ENCODE measurements at regions not wholly inside any gene's neighbourhood (a gene's known extent, or its start where the extent isn't known, plus 50 kb on each side); places are given as distances from the start of the nearest gene placed in this dataset.

GRCh38 chr18:39675906-39676305 is 2110.3 kb upstream of the CELF4 start:
- no peak for TF ChIP-seq CTCF (IDR thresholded peaks at IDR 0.05; ENCODE audit: extremely low read depth, insufficient read depth, missing control alignments)
- DNase-seq (ENCODE audit: low spot score): no peak
- in situ Hi-C loops (cut with MboI; ENCODE audit: low pct_unique_long_range_greater_than_20kb, low sequenced_read_pairs, unreplicated experiment): no loop called here

GRCh38 chr18:39675368-39675767 is 2109.8 kb upstream of the CELF4 start:
- no peak for TF ChIP-seq CTCF (IDR thresholded peaks at IDR 0.05; ENCODE audit: extremely low read depth, insufficient read depth, missing control alignments)
- in situ Hi-C loops (cut with MboI; ENCODE audit: low pct_unique_long_range_greater_than_20kb, low sequenced_read_pairs, unreplicated experiment): no loop called here
- DNase-seq (ENCODE audit: low spot score): no peak

GRCh38 chr18:39672171-39672570 is 2106.6 kb upstream of the CELF4 start:
- no peak for TF ChIP-seq CTCF (IDR thresholded peaks at IDR 0.05; ENCODE audit: extremely low read depth, insufficient read depth, missing control alignments)
- no peak for DNase-seq (ENCODE audit: low spot score)
- in situ Hi-C loops (cut with MboI; ENCODE audit: low pct_unique_long_range_greater_than_20kb, low sequenced_read_pairs, unreplicated experiment): no loop called here

- no peak for TF ChIP-seq CTCF (IDR thresholded peaks at IDR 0.05; ENCODE audit: extremely low read depth, insufficient read depth, missing control alignments)
- DNase-seq (ENCODE audit: low spot score): no peak
- in situ Hi-C loops (cut with MboI; ENCODE audit: low pct_unique_long_range_greater_than_20kb, low sequenced_read_pairs, unreplicated experiment): no loop called here
These were observed 2102.3 kb upstream of the CELF4 start for GRCh38 chr18:39667905-39668304.

- DNase-seq (ENCODE audit: low spot score): no peak
- in situ Hi-C loops (cut with MboI; ENCODE audit: low pct_unique_long_range_greater_than_20kb, low sequenced_read_pairs, unreplicated experiment): no loop called here
- no peak for TF ChIP-seq CTCF (IDR thresholded peaks at IDR 0.05; ENCODE audit: extremely low read depth, insufficient read depth, missing control alignments)
These were observed 2100.9 kb upstream of the CELF4 start for GRCh38 chr18:39666541-39666940.

GRCh38 chr18:39661856-39662366 is 2096.3 kb upstream of the CELF4 start:
- in situ Hi-C loops (cut with MboI; ENCODE audit: low pct_unique_long_range_greater_than_20kb, low sequenced_read_pairs, unreplicated experiment): no loop called here
- no peak for TF ChIP-seq CTCF (IDR thresholded peaks at IDR 0.05; ENCODE audit: extremely low read depth, insufficient read depth, missing control alignments)
- DNase-seq (ENCODE audit: low spot score): no peak

- no peak for TF ChIP-seq CTCF (IDR thresholded peaks at IDR 0.05; ENCODE audit: extremely low read depth, insufficient read depth, missing control alignments)
- in situ Hi-C loops (cut with MboI; ENCODE audit: low pct_unique_long_range_greater_than_20kb, low sequenced_read_pairs, unreplicated experiment): no loop called here
- DNase-seq (ENCODE audit: low spot score): no peak
These were observed 2094.5 kb upstream of the CELF4 start for GRCh38 chr18:39660141-39660540.
